Stomach (tissue), 4 donors: ENCODE measurements at regions not wholly inside any gene's neighbourhood (a gene's known extent, or its start where the extent isn't known, plus 50 kb on each side); places are given as distances from the start of the nearest gene placed in this dataset.

ENCODE experiments used
- EP300 ChIP-seq: sonication (generic); formaldehyde crosslinking; IDR thresholded peaks from one replicate; pipeline ENCODE4 v1.6.1; 2017; ENCODE audit warnings: antibody characterized with exemption
- POLR2A ChIP-seq, 4 donors: fragments of 450-650 bp; IDR thresholded peaks; one replicate each; pipeline ENCODE4 v1.6.1; 2016; ENCODE audit warnings: antibody characterized with exemption in 4 of 4, control low read depth in 2 of 4, mild to moderate bottlenecking in 1 of 4, moderate library complexity in 1 of 4
- POLR2AphosphoS5 ChIP-seq, 3 donors: sonication (generic); formaldehyde crosslinking; IDR thresholded peaks; one replicate each; pipeline ENCODE4 v1.6.1; 2016; ENCODE audit warnings: antibody characterized with exemption in 3 of 3
- TF ChIP-seq, protein P1 (sequence below), 7 experiments: fragments of 450-650 bp in 4 of 7; fragments of 200-600 bp in 3 of 7; sonication (generic) in 3 of 7; IDR thresholded peaks; one replicate each; pipeline ENCODE4 v1.5.1; 2016 to 2019; ENCODE audit warnings: antibody characterized with exemption in 7 of 7, control low read depth in 2 of 7, mild to moderate bottlenecking in 1 of 7

DNA sequence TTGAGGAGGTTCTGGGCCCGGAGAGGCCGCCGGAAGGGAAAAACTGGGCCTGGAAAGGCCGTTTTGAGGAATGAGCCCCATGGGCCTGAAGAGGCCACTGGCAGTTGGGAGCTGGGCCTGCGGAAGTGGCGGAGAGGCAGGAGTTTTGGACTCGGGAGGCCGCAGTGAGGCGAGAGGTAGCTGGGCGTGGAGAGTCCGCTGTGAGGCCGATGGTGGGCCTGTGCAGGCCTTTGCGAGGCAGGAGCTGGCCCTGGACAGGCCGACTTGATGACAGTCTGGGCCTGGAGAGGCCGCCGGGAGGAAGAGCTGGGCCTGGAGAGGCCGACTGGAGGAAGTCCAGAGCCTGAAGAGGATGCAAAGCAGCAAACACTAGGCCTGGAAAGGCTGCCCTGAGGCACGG is 259.0 kb upstream of the NUPR2 start:
- TF ChIP-seq, protein P1, sequence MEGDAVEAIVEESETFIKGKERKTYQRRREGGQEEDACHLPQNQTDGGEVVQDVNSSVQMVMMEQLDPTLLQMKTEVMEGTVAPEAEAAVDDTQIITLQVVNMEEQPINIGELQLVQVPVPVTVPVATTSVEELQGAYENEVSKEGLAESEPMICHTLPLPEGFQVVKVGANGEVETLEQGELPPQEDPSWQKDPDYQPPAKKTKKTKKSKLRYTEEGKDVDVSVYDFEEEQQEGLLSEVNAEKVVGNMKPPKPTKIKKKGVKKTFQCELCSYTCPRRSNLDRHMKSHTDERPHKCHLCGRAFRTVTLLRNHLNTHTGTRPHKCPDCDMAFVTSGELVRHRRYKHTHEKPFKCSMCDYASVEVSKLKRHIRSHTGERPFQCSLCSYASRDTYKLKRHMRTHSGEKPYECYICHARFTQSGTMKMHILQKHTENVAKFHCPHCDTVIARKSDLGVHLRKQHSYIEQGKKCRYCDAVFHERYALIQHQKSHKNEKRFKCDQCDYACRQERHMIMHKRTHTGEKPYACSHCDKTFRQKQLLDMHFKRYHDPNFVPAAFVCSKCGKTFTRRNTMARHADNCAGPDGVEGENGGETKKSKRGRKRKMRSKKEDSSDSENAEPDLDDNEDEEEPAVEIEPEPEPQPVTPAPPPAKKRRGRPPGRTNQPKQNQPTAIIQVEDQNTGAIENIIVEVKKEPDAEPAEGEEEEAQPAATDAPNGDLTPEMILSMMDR (IDR thresholded peaks at IDR 0.05): no peak
- TF ChIP-seq POLR2AphosphoS5 (IDR thresholded peaks at IDR 0.05): no peak
- no peak for TF ChIP-seq POLR2A (IDR thresholded peaks at IDR 0.05)
- TF ChIP-seq EP300: no peak
